ENCODE measurements at regions not wholly inside any gene's neighbourhood (a gene's known extent, or its start where the extent isn't known, plus 50 kb on each side); places are given as distances from the start of the nearest gene placed in this dataset.

- Mint-ChIP-seq H3K36me3 (ENCODE audit: low read depth) (peaks cover 31% of the 10 kb centered on the region; the same call in 2 of the 3 replicates), H3K9me3 (peaks cover 84% of the 10 kb centered on the region), H3K4me1 (no peaks in the 10 kb centered on the region), H3K27ac (no peak overlapping the region), H3K4me3 (no peak overlapping the region), H3K27me3 (ENCODE audit: insufficient read depth, low read depth, poor library complexity) (no peaks in the 10 kb centered on the region)
- Histone ChIP-seq H3F3A (replicated peaks; ENCODE audit: low read depth) (no peaks in the 10 kb centered on the region), H3K4me2 (no peak overlapping the region), H4K20me1 (replicated peaks; ENCODE audit: insufficient read depth) (no peaks in the 10 kb centered on the region), H3K4me3 (no peak overlapping the region), H3K27ac (ENCODE audit: low read depth) (no peak overlapping the region), H3K79me2 (replicated peaks; ENCODE audit: insufficient read depth) (no peaks in the 10 kb centered on the region), H3K9me2 (ENCODE audit: insufficient read depth) (no peaks in the 10 kb centered on the region), H3K27me3 (ENCODE audit: insufficient read depth) (no peaks in the 10 kb centered on the region), H2AFZ (no peak overlapping the region), H3K36me3 (ENCODE audit: insufficient read depth) (no peaks in the 10 kb centered on the region), H3K4me1 (ENCODE audit: insufficient read depth) (no peaks in the 10 kb centered on the region)
- ATAC-seq (no peak), DNase-seq (ENCODE audit: low spot score) (no peak)
- no peak for TF ChIP-seq EZH2 (IDR thresholded peaks at IDR 0.05; ENCODE audit: low read depth, unreplicated experiment)
- TF ChIP-seq EZH2phosphoT487 (IDR thresholded peaks at IDR 0.05; ENCODE audit: unreplicated experiment) = no peak
- no peak for TF ChIP-seq JUNB (IDR thresholded peaks at IDR 0.05; ENCODE audit: unreplicated experiment)
- no peak for TF ChIP-seq ZNF114 (CRISPR knock-in tag; IDR thresholded peaks at IDR 0.05)
- no peak for TF ChIP-seq POLR2AphosphoS5 (IDR thresholded peaks at IDR 0.05; ENCODE audit: low read depth)
- no peak for TF ChIP-seq ETS1 (IDR thresholded peaks at IDR 0.05)
- TF ChIP-seq ZNF331 (CRISPR knock-in tag; IDR thresholded peaks at IDR 0.05; ENCODE audit: low read depth) = no peak
- no peak for TF ChIP-seq NANOG (IDR thresholded peaks at IDR 0.05; ENCODE audit: borderline replicate concordance)
- TF ChIP-seq STAT1 (IDR thresholded peaks at IDR 0.05; ENCODE audit: unreplicated experiment) = no peak
- TF ChIP-seq CREB1 (CRISPR knock-in tag; IDR thresholded peaks at IDR 0.05; ENCODE audit: low read depth) = no peak
- TF ChIP-seq ZNF462 (CRISPR knock-in tag; IDR thresholded peaks at IDR 0.05) = no peak
- TF ChIP-seq CTCF (conservative IDR thresholded peaks at IDR 0.05; ENCODE audit: low read depth in 2 of 2) = no peak
- TF ChIP-seq REST (IDR thresholded peaks at IDR 0.05; ENCODE audit: unreplicated experiment) = no peak
Measured at GRCh38 chr12:126512916-126513913, 1448.0 kb downstream of the AACS start.
